HG02763 (cell line): ENCODE measurements at regions not wholly inside any gene's neighbourhood (a gene's known extent, or its start where the extent isn't known, plus 50 kb on each side); places are given as distances from the start of the nearest gene placed in this dataset.

Source experiments
- ATAC-seq: cut with Tn5 transposase; IDR thresholded peaks from one replicate; pipeline ENCODE4 v1.9.1; 2021; ENCODE audit warnings: mild to moderate bottlenecking, moderate library complexity; ENCODE audit not compliant: unreplicated experiment

DNA sequence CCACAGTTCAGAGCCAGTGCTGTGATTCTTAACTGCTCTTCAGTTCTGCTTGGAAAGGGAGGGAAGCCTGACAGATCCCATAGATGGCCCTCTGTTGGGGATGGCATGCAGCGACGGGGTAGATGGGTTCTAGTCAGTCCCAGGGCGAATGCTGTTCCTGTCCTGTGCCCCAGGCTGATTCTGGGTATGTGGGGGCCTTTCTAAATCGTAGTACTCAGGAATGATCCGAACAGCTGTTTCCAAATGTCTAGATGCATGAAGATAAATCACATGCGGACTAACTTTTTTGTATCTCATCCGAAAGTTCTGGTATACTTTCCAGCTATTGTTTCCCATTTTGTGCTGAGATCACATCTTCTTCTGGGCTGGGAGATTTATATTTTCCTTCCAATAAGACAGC, 186.0 kb upstream of the MKI67 start:
- no peak for ATAC-seq

GRCh38 chr10:128314686-128315085, 188.5 kb upstream of the MKI67 start:
- no peak for ATAC-seq

DNA sequence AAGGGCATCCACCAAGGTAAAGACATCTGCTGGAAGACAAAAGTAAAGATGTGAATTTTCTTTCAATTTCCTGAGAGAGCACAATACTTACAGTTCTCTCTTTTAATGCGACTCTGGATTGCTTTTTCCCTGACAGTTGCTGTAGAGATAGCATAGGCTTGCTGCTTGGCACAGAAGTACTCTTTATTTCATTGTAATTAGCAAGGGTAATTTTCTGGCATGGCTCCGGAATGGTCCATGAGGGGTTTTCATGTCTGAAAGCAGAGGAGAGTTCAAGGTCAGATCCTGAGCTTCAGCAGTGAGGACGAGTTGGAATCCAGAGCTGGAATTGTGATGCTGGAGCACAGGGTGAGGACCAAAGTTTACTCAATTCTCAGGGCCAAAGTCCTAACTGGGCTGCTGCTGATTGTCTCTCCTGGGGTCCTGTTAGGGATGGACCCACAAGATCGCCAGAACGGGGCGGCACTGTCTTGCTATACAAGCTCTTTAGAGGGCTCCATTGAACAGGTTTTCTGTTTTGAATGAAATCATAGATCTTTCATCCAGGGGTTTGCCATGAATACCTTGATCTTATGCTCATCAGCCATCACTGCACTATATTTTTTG, 190.0 kb upstream of the MKI67 start:
- ATAC-seq: no peak

DNA sequence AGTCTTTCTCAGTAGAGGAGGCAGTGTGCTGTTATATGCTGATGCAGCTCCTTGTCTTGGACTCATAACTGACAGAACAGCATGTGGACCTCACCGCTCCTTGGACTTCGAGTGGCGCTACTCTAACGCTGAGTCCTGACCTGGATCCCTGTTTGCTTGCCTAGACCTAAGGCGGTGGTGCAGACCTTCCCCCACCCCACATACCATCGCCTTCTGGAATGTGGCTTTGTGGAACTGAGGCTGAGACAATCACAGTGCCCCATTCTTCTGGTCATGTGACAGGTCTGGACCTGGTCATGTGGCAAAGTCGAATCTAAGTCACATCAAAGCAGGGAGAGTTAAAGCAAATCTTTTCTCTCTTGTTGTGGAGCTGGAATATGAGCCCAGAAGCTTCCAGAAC, 190.7 kb upstream of the MKI67 start:
- no peak for ATAC-seq

DNA sequence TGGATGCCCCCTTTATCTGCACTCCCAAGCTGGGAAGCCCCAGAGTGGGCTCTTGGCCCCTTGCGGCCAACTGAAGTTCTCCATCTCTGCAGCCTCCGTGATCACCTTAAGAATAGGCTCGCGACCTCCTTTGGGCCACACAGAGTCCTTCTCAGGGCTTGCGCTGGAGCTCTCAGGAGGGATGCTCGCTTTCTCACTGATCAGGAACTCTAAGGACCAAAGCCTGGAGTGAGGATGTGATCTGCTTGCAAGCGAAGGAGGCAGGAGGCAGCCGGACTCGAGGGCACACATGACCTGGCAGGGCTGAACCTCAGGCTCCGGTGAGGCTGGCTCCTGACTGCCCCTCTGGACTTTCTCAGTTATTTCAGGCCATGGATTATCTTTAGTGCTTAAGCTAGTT, 192.1 kb upstream of the MKI67 start:
- ATAC-seq: no peak

GRCh38 chr10:128318913-128319312, 192.7 kb upstream of the MKI67 start:
- no peak for ATAC-seq

DNA sequence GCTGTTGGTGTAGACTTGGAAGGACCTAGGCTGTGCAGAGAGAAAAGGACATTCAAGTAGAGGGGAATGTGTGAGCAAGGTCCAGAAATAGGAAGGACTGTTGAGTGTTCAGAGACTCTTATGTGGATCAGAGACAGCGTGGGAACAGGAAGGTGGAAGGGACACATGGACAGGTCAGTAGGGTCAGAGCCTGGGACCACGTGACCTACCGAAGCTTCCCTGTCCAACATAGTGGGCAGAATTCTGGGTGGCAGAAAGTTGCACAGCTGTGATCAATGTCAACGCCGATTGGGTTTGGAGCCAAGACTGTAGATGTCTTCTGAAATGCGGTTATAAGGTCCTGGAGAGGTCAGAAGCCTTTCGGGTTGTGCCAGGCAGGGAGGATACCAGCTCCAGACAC, 195.9 kb upstream of the MKI67 start:
- no peak for ATAC-seq

GRCh38 chr10:128322950-128323349, 196.7 kb upstream of the MKI67 start:
- no peak for ATAC-seq

GRCh38 chr10:128324058-128324827, 198.0 kb upstream of the MKI67 start:
- no peak for ATAC-seq

GRCh38 chr10:128325788-128326187, 199.6 kb upstream of the MKI67 start:
- no peak for ATAC-seq

DNA sequence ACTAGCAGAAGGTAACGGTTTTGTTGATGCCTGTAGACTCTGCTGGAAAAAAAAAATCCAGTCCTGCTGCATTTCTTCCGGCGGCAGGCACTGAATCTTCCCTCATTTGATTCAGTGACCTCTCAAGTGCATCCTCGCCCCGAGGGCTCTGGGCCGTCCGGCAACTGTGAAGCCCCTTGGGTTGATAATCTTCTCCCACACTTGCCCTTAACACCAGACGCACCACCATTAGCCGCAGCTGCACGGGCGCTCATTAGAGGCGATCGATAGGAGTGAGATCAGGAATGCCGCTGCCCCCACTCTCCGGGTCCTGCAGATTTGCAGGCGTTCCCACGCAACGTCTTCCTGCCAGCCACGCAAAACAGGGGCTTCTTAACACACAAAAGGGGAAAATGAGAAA, 200.0 kb upstream of the MKI67 start:
- no peak for ATAC-seq

- no peak for ATAC-seq
These were observed 200.6 kb upstream of the MKI67 start for GRCh38 chr10:128326851-128327250.

DNA sequence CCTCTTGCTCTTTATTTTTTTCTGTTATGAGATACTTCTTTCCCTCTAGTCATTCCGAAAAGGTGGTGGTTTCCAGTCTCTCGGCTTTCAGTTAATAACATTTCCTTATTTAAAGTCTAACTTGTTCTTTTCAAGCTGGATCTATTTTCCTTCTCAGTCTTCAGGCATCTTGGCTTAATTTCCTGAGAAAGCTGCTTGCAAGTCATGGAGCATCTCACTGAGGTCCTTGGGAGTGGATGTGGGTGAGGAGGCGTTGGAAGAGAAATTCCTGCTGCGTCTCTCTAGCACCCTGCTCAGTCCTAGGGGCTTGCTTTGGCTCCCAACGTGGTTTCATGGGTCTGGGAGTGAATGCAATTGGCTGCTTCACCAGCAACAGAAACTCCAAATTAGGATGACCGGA, 210.2 kb upstream of the MKI67 start:
- ATAC-seq: no peak

DNA sequence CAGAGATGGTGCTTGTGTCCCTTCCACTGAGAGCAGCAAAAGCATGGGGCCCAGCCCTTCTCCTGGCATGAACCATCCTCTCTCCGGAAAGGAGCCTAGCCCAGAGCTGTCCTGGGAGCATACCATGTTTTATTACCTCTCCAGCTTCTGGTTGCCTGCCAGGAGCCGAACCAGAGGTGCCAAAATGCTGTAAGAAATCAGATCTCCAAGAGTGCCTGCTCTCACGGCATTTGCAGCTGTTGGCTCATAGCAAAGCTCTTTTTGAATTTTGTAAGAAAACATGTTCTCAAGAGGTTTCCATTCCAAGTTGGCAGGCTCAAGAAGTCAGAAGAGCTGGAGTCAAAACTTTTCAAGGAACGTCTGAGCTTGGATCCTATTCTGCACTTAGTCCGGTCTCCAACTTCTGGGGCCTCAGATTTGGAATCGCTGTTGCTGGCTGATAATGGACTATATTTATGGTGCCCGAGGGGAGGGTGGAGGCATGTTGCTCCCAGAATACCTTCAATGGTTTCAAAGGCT, 211.7 kb upstream of the MKI67 start:
- ATAC-seq: no peak

- no peak for ATAC-seq
These were observed 212.7 kb upstream of the MKI67 start for GRCh38 chr10:128338951-128339350.

GRCh38 chr10:128339753-128340152, 213.5 kb upstream of the MKI67 start:
- no peak for ATAC-seq

GRCh38 chr10:128345353-128345752, 219.1 kb upstream of the MKI67 start:
- ATAC-seq: no peak

DNA sequence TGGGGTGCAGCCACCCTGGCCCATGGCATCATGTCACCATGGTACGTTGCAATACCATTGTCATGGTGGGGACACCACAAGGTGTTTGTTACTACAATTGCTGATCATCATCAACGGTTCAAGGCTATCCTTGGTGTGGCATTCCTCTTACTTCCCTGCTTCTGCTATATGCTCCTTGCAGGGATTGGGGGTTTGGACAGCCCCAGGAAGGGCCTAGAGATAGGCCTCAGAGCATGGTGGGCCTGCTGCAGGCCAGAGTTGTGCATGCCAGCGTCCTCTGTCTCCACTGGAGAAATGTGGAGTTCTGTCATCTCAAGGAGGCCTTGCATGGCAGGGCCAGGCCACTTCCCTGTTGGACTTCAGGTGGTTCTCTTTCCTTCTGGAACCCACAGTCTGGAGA, 234.6 kb upstream of the MKI67 start:
- no peak for ATAC-seq

DNA sequence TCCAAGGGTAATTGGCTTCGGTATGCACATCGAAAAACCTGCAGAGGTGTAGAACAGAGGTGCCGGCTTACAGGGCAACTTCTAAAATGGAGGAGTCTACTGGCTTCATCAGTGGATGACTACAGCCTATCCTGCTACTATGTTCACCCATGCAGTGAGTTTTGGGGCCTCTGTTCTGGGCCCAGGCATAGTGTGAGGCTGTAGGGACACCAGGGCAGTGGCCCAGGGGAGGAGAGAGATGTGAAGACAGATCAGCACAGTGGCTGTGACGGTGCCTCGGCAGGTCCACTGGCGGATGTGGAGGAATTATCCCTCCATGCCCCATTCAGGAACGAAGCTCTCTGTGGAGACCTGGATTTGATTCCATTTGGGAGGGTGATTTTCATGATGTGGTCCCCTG, 235.3 kb upstream of the MKI67 start:
- ATAC-seq: no peak

GRCh38 chr10:128362514-128362913, 236.3 kb upstream of the MKI67 start:
- ATAC-seq: no peak

DNA sequence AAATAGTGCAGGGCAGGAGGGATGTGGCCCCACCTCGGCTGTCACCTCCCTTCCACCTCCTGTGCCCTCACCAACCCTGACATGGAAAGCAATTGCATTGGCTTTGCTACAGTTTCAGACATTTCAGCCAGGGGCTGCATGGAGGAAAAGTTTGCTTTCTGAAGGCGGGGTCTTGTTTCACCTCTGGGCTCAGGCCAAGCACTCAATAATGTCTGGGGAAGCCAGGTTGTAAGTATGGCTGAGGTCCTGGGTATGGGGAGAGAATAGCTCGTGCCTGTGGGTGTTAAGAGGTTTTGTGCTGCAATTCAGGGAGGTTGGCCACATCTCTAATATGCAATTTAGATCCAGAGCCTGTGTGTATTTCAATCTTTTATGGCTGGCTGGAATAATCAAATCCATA, 238.4 kb upstream of the MKI67 start:
- no peak for ATAC-seq

DNA sequence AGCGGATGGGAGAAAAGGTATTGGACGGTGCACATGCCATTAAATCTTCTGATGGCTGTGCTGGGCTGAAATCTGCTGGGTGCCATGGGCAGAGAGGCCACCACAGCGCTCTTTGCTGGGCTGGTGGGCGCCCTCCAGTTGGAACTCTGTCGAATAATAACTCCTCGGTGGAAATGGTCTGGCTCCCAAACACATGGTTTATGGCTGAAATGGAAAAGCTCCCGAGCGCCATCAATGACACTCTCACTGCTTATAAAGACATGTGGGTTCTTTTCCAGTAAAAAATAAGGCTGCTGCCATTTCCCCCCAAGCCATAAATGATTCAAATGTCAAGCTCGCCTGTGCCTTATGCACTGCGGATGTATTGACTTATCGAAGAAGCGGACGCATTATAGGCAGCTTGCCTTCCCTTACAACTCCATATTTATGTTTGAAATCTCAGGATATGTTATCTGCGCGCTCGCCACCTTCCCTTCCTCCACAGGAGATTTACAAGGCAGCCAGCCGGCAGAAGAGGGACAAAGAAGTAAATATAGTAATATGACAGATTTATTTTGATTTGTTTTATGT, 239.0 kb upstream of the MKI67 start:
- ATAC-seq: no peak
